WTC11 (cell line): ENCODE measurements at regions not wholly inside any gene's neighbourhood (a gene's known extent, or its start where the extent isn't known, plus 50 kb on each side); places are given as distances from the start of the nearest gene placed in this dataset.

Experiments used
- ATAC-seq: fragments of 200-7000 bp; cut with Tn5 transposase; 2 replicates; pipeline ENCODE4 v1.10.0; 2021; ENCODE audit warnings: mild to moderate bottlenecking, moderate library complexity
- CTCF ChIA-PET: fragments of 300-600 bp; sonication (Branson Sonifier 250); formaldehyde crosslinking; loops from one replicate; lab custom pipeline; 2021; ENCODE audit warnings: antibody characterized with exemption; lab: Charles Lee
- POLR2A ChIA-PET: fragments of 350-600 bp; sonication (Branson Sonifier 250); formaldehyde crosslinking; loops from one replicate; lab custom pipeline; 2021; ENCODE audit warnings: antibody characterized with exemption; lab: Charles Lee
- DNase-seq: peaks from one replicate; pipeline ENCODE4 v3.0.0; 2021; ENCODE audit warnings: low spot score
- H3K27ac Mint-ChIP-seq: 2 replicates; pipeline ENCODE4 v1.8.0; 2021; ENCODE audit warnings: mixed read lengths
- H3K27me3 Mint-ChIP-seq: 2 replicates; pipeline ENCODE4 v1.8.0; 2021; ENCODE audit warnings: low read depth, mild to moderate bottlenecking, moderate library complexity, mixed read lengths
- H3K36me3 Mint-ChIP-seq: 2 replicates; pipeline ENCODE4 v1.8.0; 2021; ENCODE audit warnings: mixed read lengths
- H3K4me1 Mint-ChIP-seq: 2 replicates; pipeline ENCODE4 v1.8.0; 2022; ENCODE audit warnings: mixed read lengths
- H3K4me3 Mint-ChIP-seq: 2 replicates; pipeline ENCODE4 v1.8.0; 2021; ENCODE audit warnings: mild to moderate bottlenecking, moderate library complexity, mixed read lengths
- H3K9me3 Mint-ChIP-seq: 2 replicates; pipeline ENCODE4 v1.8.0; 2021; ENCODE audit warnings: mixed read lengths
- CREB1 ChIP-seq: sonication (generic); formaldehyde crosslinking; IDR thresholded peaks from 2 replicates; pipeline ENCODE4 v1.8.0; 2023; ENCODE audit warnings: mild to moderate bottlenecking, missing genetic modification reagents
- ELF4 ChIP-seq: sonication (generic); formaldehyde crosslinking; IDR thresholded peaks from 2 replicates; pipeline ENCODE4 v1.8.1; 2022; ENCODE audit warnings: low read depth, mild to moderate bottlenecking, moderate library complexity, missing genetic modification reagents
- GRHL2 ChIP-seq: fragments of 250-450 bp; sonication (Bioruptor Pico); IDR thresholded peaks from 2 replicates; pipeline ENCODE4 v1.8.0; 2022; ENCODE audit warnings: mild to moderate bottlenecking, moderate library complexity; ENCODE audit not compliant: insufficient replicate concordance, severe bottlenecking
- GTF2I ChIP-seq: fragments of 250-450 bp; sonication (Bioruptor Pico); conservative IDR thresholded peaks from 2 replicates; pipeline ENCODE4 v1.4.0; 2021; ENCODE audit warnings: mild to moderate bottlenecking
- HMGA2 ChIP-seq: fragments of 250-450 bp; sonication (Bioruptor Pico); IDR thresholded peaks from 2 replicates; pipeline ENCODE4 v1.4.0; 2021; ENCODE audit warnings: mild to moderate bottlenecking, moderate library complexity
- IRF2 ChIP-seq: sonication (generic); formaldehyde crosslinking; IDR thresholded peaks from 2 replicates; pipeline ENCODE4 v1.8.0; 2022; ENCODE audit warnings: low read depth, missing genetic modification reagents, borderline replicate concordance
- OVOL2 ChIP-seq: fragments of 250-450 bp; sonication (Bioruptor Pico); IDR thresholded peaks from 2 replicates; pipeline ENCODE4 v1.9.0; 2021; ENCODE audit warnings: mild to moderate bottlenecking, borderline replicate concordance
- SMAD4 ChIP-seq: sonication (generic); formaldehyde crosslinking; IDR thresholded peaks from 2 replicates; pipeline ENCODE4 v1.8.0; 2022; ENCODE audit warnings: mild to moderate bottlenecking, missing genetic modification reagents
- SP1 ChIP-seq: sonication (generic); formaldehyde crosslinking; conservative IDR thresholded peaks from 2 replicates; pipeline ENCODE4 v1.8.1; 2022; ENCODE audit warnings: missing genetic modification reagents
- ZNF232 ChIP-seq: sonication (generic); formaldehyde crosslinking; IDR thresholded peaks from 2 replicates; pipeline ENCODE4 v1.8.0; 2022; ENCODE audit warnings: mild to moderate bottlenecking, missing genetic modification reagents
- ZNF423 ChIP-seq: fragments of 250-450 bp; sonication (Bioruptor Pico); IDR thresholded peaks from 2 replicates; pipeline ENCODE4 v2.1.2; 2022; ENCODE audit warnings: mild to moderate bottlenecking, moderate library complexity
- TF ChIP-seq, protein P1 (sequence below): sonication (generic); formaldehyde crosslinking; IDR thresholded peaks from 2 replicates; pipeline ENCODE4 v1.8.1; 2022; ENCODE audit warnings: missing genetic modification reagents, borderline replicate concordance
- TF ChIP-seq, protein P2 (sequence below): sonication (generic); formaldehyde crosslinking; IDR thresholded peaks from 2 replicates; pipeline ENCODE4 v1.8.0; 2023; ENCODE audit warnings: missing genetic modification reagents
- TF ChIP-seq, protein P3 (sequence below): sonication (generic); formaldehyde crosslinking; IDR thresholded peaks from 2 replicates; pipeline ENCODE4 v1.8.1; 2023; ENCODE audit warnings: mild to moderate bottlenecking, moderate library complexity, missing genetic modification reagents
- TF ChIP-seq, protein P4 (sequence below): fragments of 250-450 bp; sonication (Bioruptor Pico); IDR thresholded peaks from 2 replicates; pipeline ENCODE4 v1.9.0; 2021; ENCODE audit warnings: mild to moderate bottlenecking
- TF ChIP-seq, protein P5 (sequence below): sonication (generic); formaldehyde crosslinking; IDR thresholded peaks from 2 replicates; pipeline ENCODE4 v1.8.1; 2023; ENCODE audit warnings: mild to moderate bottlenecking, missing genetic modification reagents, moderate library complexity
- TF ChIP-seq, protein P6 (sequence below): sonication (generic); formaldehyde crosslinking; IDR thresholded peaks from 2 replicates; pipeline ENCODE4 v1.8.0; 2022; ENCODE audit warnings: missing genetic modification reagents

DNA sequence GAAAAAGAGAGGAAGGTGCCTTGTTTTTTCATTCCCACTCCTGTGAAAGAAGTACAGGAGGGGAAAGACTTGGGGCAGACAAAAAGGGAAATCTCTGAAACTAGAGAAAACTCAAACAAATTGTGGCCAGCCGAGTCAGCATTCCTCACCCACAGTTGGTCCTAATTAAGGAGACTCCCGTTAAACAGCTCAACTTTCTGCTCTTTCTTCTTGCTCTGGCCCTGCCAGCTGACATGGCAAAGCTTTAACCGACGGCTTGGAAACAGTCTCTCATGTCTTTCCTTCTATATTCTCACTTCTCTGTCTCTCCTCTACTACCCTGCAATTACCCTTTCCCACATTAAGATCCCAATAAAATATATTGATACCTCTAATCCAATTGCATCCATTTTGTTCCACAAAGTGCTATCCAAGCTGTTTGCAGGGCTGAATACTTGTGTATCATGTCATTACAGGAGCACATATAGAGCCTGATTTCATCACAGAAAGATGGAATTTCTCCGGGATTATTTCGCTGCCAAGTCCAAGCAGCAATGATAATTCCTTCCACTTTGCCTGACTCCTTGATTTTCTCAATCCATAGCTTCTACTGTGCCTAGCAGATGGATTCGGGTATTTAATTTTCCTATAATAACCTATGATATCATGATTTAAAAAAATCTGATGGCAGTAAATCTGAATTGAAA lies 65.4 kb upstream of the IPO9 start (continued):
- TF ChIP-seq HMGA2 (CRISPR knock-in tag): no peak
- TF ChIP-seq, all 79 proteins: peak for 0

DNA sequence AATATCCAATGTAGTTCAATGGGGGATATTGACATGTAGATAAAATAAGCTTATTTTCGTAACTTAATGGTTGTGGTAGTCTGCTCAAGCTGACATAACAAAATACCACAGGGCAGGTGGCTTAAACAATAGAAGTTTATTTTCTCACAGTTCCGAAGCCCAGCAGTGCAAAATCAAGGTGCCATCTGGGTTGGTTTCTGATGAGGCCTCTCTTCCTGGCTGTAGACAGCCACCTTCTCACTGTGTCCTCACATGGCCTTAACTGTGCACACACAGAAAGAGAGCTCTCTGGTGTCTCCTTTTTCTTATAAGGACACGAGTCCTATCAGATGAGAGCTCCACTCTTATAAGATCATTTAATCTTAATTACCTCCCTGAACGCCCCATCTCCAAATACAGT lies 64.8 kb upstream of the IPO9 start:
- TF ChIP-seq ZNF232 (CRISPR knock-in tag) (no peak), GTF2I (CRISPR knock-in tag) (no peak), HMGA2 (CRISPR knock-in tag) (no peak), ELF4 (CRISPR knock-in tag) (no peak), GRHL2 (CRISPR knock-in tag) (no peak), SP1 (CRISPR knock-in tag) (no peak), OVOL2 (no peak), IRF2 (CRISPR knock-in tag) (no peak), CREB1 (CRISPR knock-in tag) (no peak), ZNF423 (CRISPR knock-in tag) (no peak), SMAD4 (no peak)
- TF ChIP-seq, protein P1, sequence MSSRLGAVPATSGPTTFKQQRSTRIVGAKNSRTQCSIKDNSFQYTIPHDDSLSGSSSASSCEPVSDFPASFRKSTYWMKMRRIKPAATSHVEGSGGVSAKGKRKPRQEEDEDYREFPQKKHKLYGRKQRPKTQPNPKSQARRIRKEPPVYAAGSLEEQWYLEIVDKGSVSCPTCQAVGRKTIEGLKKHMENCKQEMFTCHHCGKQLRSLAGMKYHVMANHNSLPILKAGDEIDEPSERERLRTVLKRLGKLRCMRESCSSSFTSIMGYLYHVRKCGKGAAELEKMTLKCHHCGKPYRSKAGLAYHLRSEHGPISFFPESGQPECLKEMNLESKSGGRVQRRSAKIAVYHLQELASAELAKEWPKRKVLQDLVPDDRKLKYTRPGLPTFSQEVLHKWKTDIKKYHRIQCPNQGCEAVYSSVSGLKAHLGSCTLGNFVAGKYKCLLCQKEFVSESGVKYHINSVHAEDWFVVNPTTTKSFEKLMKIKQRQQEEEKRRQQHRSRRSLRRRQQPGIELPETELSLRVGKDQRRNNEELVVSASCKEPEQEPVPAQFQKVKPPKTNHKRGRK: no peak
- TF ChIP-seq, protein P2, sequence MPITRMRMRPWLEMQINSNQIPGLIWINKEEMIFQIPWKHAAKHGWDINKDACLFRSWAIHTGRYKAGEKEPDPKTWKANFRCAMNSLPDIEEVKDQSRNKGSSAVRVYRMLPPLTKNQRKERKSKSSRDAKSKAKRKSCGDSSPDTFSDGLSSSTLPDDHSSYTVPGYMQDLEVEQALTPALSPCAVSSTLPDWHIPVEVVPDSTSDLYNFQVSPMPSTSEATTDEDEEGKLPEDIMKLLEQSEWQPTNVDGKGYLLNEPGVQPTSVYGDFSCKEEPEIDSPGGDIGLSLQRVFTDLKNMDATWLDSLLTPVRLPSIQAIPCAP: no peak
- TF ChIP-seq, protein P3, sequence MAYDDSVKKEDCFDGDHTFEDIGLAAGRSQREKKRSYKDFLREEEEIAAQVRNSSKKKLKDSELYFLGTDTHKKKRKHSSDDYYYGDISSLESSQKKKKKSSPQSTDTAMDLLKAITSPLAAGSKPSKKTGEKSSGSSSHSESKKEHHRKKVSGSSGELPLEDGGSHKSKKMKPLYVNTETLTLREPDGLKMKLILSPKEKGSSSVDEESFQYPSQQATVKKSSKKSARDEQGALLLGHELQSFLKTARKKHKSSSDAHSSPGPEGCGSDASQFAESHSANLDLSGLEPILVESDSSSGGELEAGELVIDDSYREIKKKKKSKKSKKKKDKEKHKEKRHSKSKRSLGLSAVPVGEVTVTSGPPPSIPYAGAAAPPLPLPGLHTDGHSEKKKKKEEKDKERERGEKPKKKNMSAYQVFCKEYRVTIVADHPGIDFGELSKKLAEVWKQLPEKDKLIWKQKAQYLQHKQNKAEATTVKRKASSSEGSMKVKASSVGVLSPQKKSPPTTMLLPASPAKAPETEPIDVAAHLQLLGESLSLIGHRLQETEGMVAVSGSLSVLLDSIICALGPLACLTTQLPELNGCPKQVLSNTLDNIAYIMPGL: no peak
- TF ChIP-seq, protein P4, sequence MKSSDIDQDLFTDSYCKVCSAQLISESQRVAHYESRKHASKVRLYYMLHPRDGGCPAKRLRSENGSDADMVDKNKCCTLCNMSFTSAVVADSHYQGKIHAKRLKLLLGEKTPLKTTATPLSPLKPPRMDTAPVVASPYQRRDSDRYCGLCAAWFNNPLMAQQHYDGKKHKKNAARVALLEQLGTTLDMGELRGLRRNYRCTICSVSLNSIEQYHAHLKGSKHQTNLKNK (CRISPR knock-in tag): no peak
- TF ChIP-seq, protein P5, sequence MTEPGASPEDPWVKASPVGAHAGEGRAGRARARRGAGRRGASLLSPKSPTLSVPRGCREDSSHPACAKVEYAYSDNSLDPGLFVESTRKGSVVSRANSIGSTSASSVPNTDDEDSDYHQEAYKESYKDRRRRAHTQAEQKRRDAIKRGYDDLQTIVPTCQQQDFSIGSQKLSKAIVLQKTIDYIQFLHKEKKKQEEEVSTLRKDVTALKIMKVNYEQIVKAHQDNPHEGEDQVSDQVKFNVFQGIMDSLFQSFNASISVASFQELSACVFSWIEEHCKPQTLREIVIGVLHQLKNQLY (CRISPR knock-in tag): no peak
- TF ChIP-seq, protein P6, sequence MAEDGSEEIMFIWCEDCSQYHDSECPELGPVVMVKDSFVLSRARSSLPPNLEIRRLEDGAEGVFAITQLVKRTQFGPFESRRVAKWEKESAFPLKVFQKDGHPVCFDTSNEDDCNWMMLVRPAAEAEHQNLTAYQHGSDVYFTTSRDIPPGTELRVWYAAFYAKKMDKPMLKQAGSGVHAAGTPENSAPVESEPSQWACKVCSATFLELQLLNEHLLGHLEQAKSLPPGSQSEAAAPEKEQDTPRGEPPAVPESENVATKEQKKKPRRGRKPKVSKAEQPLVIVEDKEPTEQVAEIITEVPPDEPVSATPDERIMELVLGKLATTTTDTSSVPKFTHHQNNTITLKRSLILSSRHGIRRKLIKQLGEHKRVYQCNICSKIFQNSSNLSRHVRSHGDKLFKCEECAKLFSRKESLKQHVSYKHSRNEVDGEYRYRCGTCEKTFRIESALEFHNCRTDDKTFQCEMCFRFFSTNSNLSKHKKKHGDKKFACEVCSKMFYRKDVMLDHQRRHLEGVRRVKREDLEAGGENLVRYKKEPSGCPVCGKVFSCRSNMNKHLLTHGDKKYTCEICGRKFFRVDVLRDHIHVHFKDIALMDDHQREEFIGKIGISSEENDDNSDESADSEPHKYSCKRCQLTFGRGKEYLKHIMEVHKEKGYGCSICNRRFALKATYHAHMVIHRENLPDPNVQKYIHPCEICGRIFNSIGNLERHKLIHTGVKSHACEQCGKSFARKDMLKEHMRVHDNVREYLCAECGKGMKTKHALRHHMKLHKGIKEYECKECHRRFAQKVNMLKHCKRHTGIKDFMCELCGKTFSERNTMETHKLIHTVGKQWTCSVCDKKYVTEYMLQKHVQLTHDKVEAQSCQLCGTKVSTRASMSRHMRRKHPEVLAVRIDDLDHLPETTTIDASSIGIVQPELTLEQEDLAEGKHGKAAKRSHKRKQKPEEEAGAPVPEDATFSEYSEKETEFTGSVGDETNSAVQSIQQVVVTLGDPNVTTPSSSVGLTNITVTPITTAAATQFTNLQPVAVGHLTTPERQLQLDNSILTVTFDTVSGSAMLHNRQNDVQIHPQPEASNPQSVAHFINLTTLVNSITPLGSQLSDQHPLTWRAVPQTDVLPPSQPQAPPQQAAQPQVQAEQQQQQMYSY (CRISPR knock-in tag): no peak
- Mint-ChIP-seq H3K27me3 (no peaks in the 10 kb centered on the region), H3K4me1 (peaks cover 38% of the 10 kb centered on the region), H3K9me3 (no peaks in the 10 kb centered on the region), H3K4me3 (no peak overlapping the region), H3K27ac (no peak overlapping the region), H3K36me3 (no peaks in the 10 kb centered on the region)
- ATAC-seq (no peak), DNase-seq (no peak)
- ChIA-PET POLR2A (no interaction called here), CTCF (interaction anchor here (1.0 to 5.2 kb wide), 4 partner anchors 11 to 204 kb away, joined by 3 to 33 read pairs (median 3); no protein-coding TSS in a partner anchor)
